AG04449 (cell line): ENCODE measurements at regions not wholly inside any gene's neighbourhood (a gene's known extent, or its start where the extent isn't known, plus 50 kb on each side); places are given as distances from the start of the nearest gene placed in this dataset.

Source experiments
- CTCF ChIA-PET: fragments of 350-600 bp; formaldehyde crosslinking; extraction: SDS; loops from one replicate; lab custom pipeline; 2021; ENCODE audit warnings: antibody characterized with exemption; lab: Yijun Ruan, JAX
- POLR2A ChIA-PET: fragments of 400-600, 350-600 bp; formaldehyde crosslinking; extraction: SDS; loops from one replicate; lab custom pipeline; 2020; ENCODE audit warnings: antibody characterized with exemption, inconsistent platforms; lab: Yijun Ruan, JAX
- DNase-seq: peaks from one replicate; pipeline ENCODE4 v3.0.0-alpha.2; 2010; ENCODE audit warnings: low read depth, low spot score
- H3K4me3 ChIP-seq: 2 replicates; pipeline ENCODE4 v1.5.1; 2011; ENCODE audit warnings: low read depth, mild to moderate bottlenecking, control low read depth, low read length
- TF ChIP-seq, protein P1 (sequence below): IDR thresholded peaks from one replicate; pipeline ENCODE4 v1.5.1; 2011; ENCODE audit warnings: mild to moderate bottlenecking, moderate library complexity, low read length, control low read depth, inconsistent platforms; ENCODE audit not compliant: insufficient read depth; ENCODE audit errors: missing control alignments

DNA sequence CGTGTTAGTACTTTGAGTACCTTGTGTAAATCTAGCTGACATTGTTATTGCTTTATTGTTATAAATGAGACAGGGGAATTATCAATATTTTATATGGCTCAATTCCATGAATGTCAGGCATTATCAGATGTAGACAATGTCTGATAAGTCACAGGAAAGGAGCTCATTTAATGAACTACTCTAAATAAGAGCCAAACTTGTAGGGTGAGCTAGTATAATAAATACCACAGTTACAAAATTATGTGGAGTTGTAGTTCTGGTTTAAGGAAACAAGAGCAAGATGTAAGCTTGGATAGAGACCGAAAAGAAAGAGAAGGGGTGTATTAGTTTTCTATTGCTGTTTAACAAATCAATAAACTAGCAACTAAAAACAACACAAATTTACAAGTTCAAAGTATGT, 891.8 kb upstream of the SLITRK1 start:
- TF ChIP-seq, protein P1, sequence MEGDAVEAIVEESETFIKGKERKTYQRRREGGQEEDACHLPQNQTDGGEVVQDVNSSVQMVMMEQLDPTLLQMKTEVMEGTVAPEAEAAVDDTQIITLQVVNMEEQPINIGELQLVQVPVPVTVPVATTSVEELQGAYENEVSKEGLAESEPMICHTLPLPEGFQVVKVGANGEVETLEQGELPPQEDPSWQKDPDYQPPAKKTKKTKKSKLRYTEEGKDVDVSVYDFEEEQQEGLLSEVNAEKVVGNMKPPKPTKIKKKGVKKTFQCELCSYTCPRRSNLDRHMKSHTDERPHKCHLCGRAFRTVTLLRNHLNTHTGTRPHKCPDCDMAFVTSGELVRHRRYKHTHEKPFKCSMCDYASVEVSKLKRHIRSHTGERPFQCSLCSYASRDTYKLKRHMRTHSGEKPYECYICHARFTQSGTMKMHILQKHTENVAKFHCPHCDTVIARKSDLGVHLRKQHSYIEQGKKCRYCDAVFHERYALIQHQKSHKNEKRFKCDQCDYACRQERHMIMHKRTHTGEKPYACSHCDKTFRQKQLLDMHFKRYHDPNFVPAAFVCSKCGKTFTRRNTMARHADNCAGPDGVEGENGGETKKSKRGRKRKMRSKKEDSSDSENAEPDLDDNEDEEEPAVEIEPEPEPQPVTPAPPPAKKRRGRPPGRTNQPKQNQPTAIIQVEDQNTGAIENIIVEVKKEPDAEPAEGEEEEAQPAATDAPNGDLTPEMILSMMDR = no peak
- CTCF ChIA-PET = no interaction called here
- POLR2A ChIA-PET = no interaction called here
- no peak for DNase-seq
- no peak overlapping the region for H3K4me3 ChIP-seq

DNA sequence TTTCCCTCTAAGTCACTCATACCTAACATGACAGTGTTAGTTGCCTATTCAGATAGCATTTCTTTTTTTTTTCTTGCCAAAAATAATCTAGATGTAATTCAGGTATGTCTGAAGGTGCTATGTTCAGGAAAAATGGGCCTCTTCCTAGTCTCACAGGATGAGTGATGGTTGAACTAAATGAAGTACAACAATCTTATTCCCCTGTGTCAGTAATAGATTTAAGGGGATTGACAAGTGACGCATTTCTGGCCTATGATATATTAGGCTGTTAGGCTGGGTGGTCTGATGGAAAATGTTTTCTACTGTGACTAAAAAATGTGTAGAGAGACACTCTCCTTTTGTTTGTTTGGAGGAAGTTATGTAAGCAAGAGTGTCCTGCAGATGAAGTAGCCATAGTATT, 878.7 kb upstream of the SLITRK1 start:
- TF ChIP-seq, protein P1 = no peak
- DNase-seq = no peak
- ChIA-PET CTCF (no interaction called here), POLR2A (no interaction called here)
- H3K4me3 ChIP-seq = no peak overlapping the region

DNA sequence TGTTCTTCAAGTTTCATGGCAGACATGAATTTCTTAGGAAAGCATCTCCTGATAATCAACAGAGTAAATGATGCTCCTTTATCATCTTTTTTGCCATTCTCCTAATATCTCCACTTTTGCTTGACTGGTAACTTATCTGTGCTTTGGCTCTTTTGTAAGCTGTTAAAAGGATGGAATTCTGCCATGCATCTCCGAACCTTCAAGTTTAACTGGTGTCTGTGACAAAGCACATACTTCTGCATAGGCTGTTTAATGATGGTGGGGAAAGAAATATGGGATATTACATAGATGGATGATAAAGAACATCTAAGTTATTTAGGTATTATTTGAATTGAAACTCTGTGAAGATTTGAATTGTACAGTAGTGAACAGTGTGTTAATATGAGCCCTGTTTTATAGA, 866.9 kb upstream of the SLITRK1 start:
- ChIA-PET POLR2A (no interaction called here), CTCF (no interaction called here)
- no peak overlapping the region for H3K4me3 ChIP-seq
- no peak for DNase-seq
- TF ChIP-seq, protein P1 = no peak

DNA sequence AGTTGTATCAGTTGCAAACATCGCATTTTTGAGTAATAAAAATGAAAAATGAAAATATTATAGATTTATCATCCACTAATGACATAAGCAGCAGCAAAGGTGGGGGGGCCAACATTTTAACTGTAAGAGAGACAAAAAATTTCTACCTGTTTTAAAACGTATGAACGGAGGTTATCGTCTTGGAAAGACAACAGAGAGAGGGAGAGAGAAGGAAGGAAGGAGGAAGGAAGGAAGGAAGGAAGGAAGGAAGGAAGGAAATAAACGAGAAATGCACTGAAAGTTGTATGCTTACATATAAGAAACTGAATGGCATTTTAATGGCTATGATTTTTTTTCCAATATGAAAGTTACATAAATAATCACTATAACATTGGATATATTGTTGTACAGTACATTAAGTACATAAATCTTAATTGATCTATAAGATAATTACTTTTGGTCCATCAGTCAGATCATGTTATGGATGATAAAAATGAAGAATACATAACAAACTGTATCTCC, 862.8 kb upstream of the SLITRK1 start:
- DNase-seq = no peak
- ChIA-PET POLR2A (no interaction called here), CTCF (no interaction called here)
- TF ChIP-seq, protein P1 = no peak
- no peak overlapping the region for H3K4me3 ChIP-seq

DNA sequence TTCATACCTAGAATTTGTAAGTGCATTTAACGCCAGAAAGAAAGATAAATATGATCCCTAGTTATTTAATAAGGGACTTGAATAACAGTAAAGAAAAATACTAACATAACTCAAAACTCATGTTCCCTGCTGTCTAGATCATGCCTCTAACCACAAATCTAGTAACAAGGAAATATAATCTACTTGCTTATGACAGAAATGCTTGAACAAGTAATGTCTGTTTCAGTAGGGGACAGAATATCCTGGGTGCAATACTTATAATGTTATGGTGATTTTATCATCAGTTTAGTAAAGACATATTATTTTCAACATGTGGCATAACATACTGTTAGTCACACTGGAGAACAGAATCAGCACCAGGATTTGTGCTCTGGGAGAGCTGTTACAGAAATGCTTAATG, 861.9 kb upstream of the SLITRK1 start:
- CTCF ChIA-PET = no interaction called here
- POLR2A ChIA-PET = no interaction called here
- TF ChIP-seq, protein P1 = no peak
- no peak for DNase-seq
- no peak overlapping the region for H3K4me3 ChIP-seq

DNA sequence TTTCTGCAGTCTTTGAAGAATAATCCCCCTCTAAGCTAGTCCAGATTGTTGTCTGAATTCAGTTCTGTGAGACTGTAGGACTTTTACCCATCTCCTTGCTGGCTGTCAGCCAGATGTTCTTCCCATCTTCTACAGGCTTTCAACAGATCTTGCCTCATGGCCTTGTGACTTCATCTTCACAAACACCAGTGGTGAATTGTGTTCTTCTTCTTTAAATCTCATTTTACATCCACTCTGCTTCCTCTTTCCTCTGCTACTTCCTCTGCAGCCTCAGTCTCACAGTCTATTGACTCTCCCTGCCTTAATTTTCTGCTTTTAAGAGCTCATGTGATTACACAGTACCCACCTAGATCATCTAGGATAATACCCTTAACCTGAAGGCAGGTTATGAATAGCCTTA, 859.0 kb upstream of the SLITRK1 start:
- POLR2A ChIA-PET = no interaction called here
- TF ChIP-seq, protein P1 = no peak
- H3K4me3 ChIP-seq = no peak overlapping the region
- CTCF ChIA-PET = no interaction called here
- no peak for DNase-seq
